HL-60 (cell line): ENCODE measurements at regions not wholly inside any gene's neighbourhood (a gene's known extent, or its start where the extent isn't known, plus 50 kb on each side); places are given as distances from the start of the nearest gene placed in this dataset.

Source experiments
- CTCF ChIP-seq: IDR thresholded peaks from one replicate; pipeline ENCODE4 v1.5.1; 2011; ENCODE audit warnings: low read length, control low read depth, inconsistent platforms; ENCODE audit not compliant: insufficient read depth
- GABPA ChIP-seq: IDR thresholded peaks from 2 replicates; pipeline ENCODE4 v1.6.1; 2012; ENCODE audit warnings: low read depth
- POLR2AphosphoS5 ChIP-seq: IDR thresholded peaks from 2 replicates; pipeline ENCODE4 v1.6.1; 2012; ENCODE audit warnings: low read depth
- SPI1 ChIP-seq: IDR thresholded peaks from 2 replicates; pipeline ENCODE4 v1.6.1; 2012; ENCODE audit warnings: low read depth, mild to moderate bottlenecking, borderline replicate concordance
- TF ChIP-seq, protein P1 (sequence below): IDR thresholded peaks from 2 replicates; pipeline ENCODE4 v1.6.1; 2012; ENCODE audit warnings: low read depth; ENCODE audit not compliant: insufficient replicate concordance

- TF ChIP-seq CTCF (no peak), POLR2AphosphoS5 (no peak), GABPA (no peak), SPI1 (no peak)
- TF ChIP-seq, protein P1, sequence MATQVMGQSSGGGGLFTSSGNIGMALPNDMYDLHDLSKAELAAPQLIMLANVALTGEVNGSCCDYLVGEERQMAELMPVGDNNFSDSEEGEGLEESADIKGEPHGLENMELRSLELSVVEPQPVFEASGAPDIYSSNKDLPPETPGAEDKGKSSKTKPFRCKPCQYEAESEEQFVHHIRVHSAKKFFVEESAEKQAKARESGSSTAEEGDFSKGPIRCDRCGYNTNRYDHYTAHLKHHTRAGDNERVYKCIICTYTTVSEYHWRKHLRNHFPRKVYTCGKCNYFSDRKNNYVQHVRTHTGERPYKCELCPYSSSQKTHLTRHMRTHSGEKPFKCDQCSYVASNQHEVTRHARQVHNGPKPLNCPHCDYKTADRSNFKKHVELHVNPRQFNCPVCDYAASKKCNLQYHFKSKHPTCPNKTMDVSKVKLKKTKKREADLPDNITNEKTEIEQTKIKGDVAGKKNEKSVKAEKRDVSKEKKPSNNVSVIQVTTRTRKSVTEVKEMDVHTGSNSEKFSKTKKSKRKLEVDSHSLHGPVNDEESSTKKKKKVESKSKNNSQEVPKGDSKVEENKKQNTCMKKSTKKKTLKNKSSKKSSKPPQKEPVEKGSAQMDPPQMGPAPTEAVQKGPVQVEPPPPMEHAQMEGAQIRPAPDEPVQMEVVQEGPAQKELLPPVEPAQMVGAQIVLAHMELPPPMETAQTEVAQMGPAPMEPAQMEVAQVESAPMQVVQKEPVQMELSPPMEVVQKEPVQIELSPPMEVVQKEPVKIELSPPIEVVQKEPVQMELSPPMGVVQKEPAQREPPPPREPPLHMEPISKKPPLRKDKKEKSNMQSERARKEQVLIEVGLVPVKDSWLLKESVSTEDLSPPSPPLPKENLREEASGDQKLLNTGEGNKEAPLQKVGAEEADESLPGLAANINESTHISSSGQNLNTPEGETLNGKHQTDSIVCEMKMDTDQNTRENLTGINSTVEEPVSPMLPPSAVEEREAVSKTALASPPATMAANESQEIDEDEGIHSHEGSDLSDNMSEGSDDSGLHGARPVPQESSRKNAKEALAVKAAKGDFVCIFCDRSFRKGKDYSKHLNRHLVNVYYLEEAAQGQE = no peak
These were observed 761.9 kb downstream of the SATB2 start for GRCh38 chr2:198695879-198696278.
